Smooth muscle cell (in vitro differentiated cells): ENCODE measurements at regions not wholly inside any gene's neighbourhood (a gene's known extent, or its start where the extent isn't known, plus 50 kb on each side); places are given as distances from the start of the nearest gene placed in this dataset.

Experiments used
- DNase-seq: peaks from one replicate; lab custom pipeline; 2025; ENCODE audit not compliant: unreplicated experiment; lab: John Stamatoyannopoulos, UW
- H2AFZ ChIP-seq: fragments of 200-600 bp; sonication (generic); 2 replicates; pipeline ENCODE4 v1.6.0; 2016; ENCODE audit warnings: antibody characterized with exemption, low read depth, mild to moderate bottlenecking
- H3F3A ChIP-seq: fragments of 200-600 bp; sonication (generic); 2 replicates; pipeline ENCODE4 v1.6.0; 2017; ENCODE audit warnings: antibody characterized with exemption, low read depth
- H3K27ac ChIP-seq: fragments of 200-600 bp; sonication (generic); 2 replicates; pipeline ENCODE4 v1.5.1; 2016; ENCODE audit warnings: low read depth, mild to moderate bottlenecking
- H3K27me3 ChIP-seq: fragments of 200-600 bp; sonication (generic); 2 replicates; pipeline ENCODE4 v1.6.1; 2016; ENCODE audit warnings: low read depth, mild to moderate bottlenecking
- H3K36me3 ChIP-seq: fragments of 200-600 bp; sonication (generic); 2 replicates; pipeline ENCODE4 v1.5.1; 2016; ENCODE audit warnings: low read depth
- H3K4me1 ChIP-seq: fragments of 200-600 bp; sonication (generic); 2 replicates; pipeline ENCODE4 v1.5.1; 2016; ENCODE audit warnings: low read depth
- H3K4me2 ChIP-seq: fragments of 200-600 bp; sonication (generic); 2 replicates; pipeline ENCODE4 v1.6.0; 2016; ENCODE audit warnings: mild to moderate bottlenecking
- H3K4me3 ChIP-seq: fragments of 200-600 bp; sonication (generic); 2 replicates; pipeline ENCODE4 v1.5.1; 2016; ENCODE audit warnings: mild to moderate bottlenecking
- H3K79me2 ChIP-seq: fragments of 200-600 bp; sonication (generic); 2 replicates; pipeline ENCODE4 v1.6.0; 2016; ENCODE audit warnings: low read depth, mild to moderate bottlenecking
- H3K9ac ChIP-seq: fragments of 200-600 bp; sonication (generic); 2 replicates; pipeline ENCODE4 v1.6.0; 2016; ENCODE audit warnings: low read depth
- H3K9me3 ChIP-seq: fragments of 200-600 bp; sonication (generic); replicated peaks from 2 replicates; pipeline ENCODE4 v1.5.1; 2016; ENCODE audit warnings: low read depth
- H4K20me1 ChIP-seq: fragments of 200-600 bp; sonication (generic); 2 replicates; pipeline ENCODE4 v1.6.0; 2016; ENCODE audit warnings: low read depth
- CTCF ChIP-seq: fragments of 200-600 bp; sonication (generic); IDR thresholded peaks from 2 replicates; pipeline ENCODE4 v1.5.1; 2017; ENCODE audit warnings: borderline replicate concordance, mild to moderate bottlenecking, antibody characterized with exemption; ENCODE audit not compliant: insufficient read depth, poor library complexity, severe bottlenecking
- WGBS: methylation state at CpG from one replicate; pipeline ENCODE4 v1.1.7; 2016; ENCODE audit warnings: low lambda C conversion rate; 5-methylcytosine and 5-hydroxymethylcytosine counted together

GRCh38 chr20:10133532-10133931 is 85.1 kb upstream of the SNAP25 start:
- H2AFZ ChIP-seq: no peak overlapping the region
- no peak overlapping the region for H3K9ac ChIP-seq
- H3K4me2 ChIP-seq: no peak overlapping the region
- no peak for DNase-seq
- no peak overlapping the region for H3K4me3 ChIP-seq
- H3K79me2 ChIP-seq: no peaks in the 10 kb centered on the region
- peaks cover 6% of the 10 kb centered on the region for H3K27me3 ChIP-seq
- no peaks in the 10 kb centered on the region for H3K36me3 ChIP-seq
- no peaks in the 10 kb centered on the region for H3F3A ChIP-seq
- no peaks in the 10 kb centered on the region for H3K9me3 ChIP-seq
- no peak for TF ChIP-seq CTCF
- H3K4me1 ChIP-seq: peaks cover 3% of the 10 kb centered on the region
- H4K20me1 ChIP-seq: no peaks in the 10 kb centered on the region
- H3K27ac ChIP-seq: no peak overlapping the region
- 89% methylated on average over 4 of the region's 4 CpGs for WGBS

GRCh38 chr20:10134176-10134575 is 84.5 kb upstream of the SNAP25 start:
- H3F3A ChIP-seq: no peaks in the 10 kb centered on the region
- H3K4me3 ChIP-seq: no peak overlapping the region
- H3K27ac ChIP-seq: no peak overlapping the region
- no peak overlapping the region for H2AFZ ChIP-seq
- no peaks in the 10 kb centered on the region for H3K9me3 ChIP-seq
- TF ChIP-seq CTCF: no peak
- H3K9ac ChIP-seq: no peak overlapping the region
- H4K20me1 ChIP-seq: no peaks in the 10 kb centered on the region
- DNase-seq: no peak
- H3K36me3 ChIP-seq: no peaks in the 10 kb centered on the region
- no peaks in the 10 kb centered on the region for H3K79me2 ChIP-seq
- H3K4me1 ChIP-seq: peaks cover 3% of the 10 kb centered on the region
- peaks cover 6% of the 10 kb centered on the region for H3K27me3 ChIP-seq
- 77% methylated on average over 4 of the region's 4 CpGs for WGBS
- H3K4me2 ChIP-seq: no peak overlapping the region

DNA sequence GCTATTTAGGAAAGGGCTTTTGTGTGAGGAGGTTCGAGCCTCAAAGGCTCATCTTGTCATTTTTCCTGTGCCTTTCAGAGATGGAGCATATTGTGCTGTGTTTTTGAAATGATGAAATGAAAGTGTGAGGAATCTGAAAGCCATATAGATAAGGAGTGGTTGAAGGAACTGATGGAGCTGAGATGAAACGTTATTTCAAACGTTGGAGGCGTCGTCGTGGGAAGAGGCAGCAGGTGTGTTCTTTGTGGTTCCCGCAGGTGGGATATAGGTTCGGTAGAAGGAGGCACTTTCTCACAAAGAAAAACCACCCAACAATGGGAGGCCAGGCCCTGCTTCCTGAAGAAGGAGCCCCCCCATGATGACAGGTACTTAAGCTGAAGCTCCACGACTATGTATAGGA is 83.2 kb upstream of the SNAP25 start:
- Histone ChIP-seq H3K4me3 (no peak overlapping the region), H3K4me2 (no peak overlapping the region), H3K9me3 (no peaks in the 10 kb centered on the region), H3F3A (no peaks in the 10 kb centered on the region), H3K79me2 (no peaks in the 10 kb centered on the region), H4K20me1 (no peaks in the 10 kb centered on the region), H2AFZ (no peak overlapping the region), H3K27ac (no peak overlapping the region), H3K27me3 (peaks cover 3% of the 10 kb centered on the region), H3K4me1 (peaks cover 3% of the 10 kb centered on the region), H3K9ac (no peak overlapping the region), H3K36me3 (no peaks in the 10 kb centered on the region)
- DNase-seq: no peak
- TF ChIP-seq CTCF: no peak
- WGBS: 85% methylated on average over 9 of the region's 9 CpGs

- no peaks in the 10 kb centered on the region for H3K79me2 ChIP-seq
- H3K9me3 ChIP-seq: no peaks in the 10 kb centered on the region
- no peaks in the 10 kb centered on the region for H4K20me1 ChIP-seq
- H3K27ac ChIP-seq: no peak overlapping the region
- no peak overlapping the region for H3K4me3 ChIP-seq
- H3K4me1 ChIP-seq: peaks cover under 1% of the 10 kb centered on the region
- 86% methylated on average over 4 of the region's 4 CpGs for WGBS
- H3F3A ChIP-seq: no peaks in the 10 kb centered on the region
- H3K4me2 ChIP-seq: no peak overlapping the region
- no peak overlapping the region for H3K9ac ChIP-seq
- H3K36me3 ChIP-seq: no peaks in the 10 kb centered on the region
- TF ChIP-seq CTCF: no peak
- no peak for DNase-seq
- H3K27me3 ChIP-seq: peaks cover 3% of the 10 kb centered on the region
- no peak overlapping the region for H2AFZ ChIP-seq
Measured at GRCh38 chr20:10137032-10137431, 81.6 kb upstream of the SNAP25 start.
